ENCODE measurements at regions not wholly inside any gene's neighbourhood (a gene's known extent, or its start where the extent isn't known, plus 50 kb on each side); places are given as distances from the start of the nearest gene placed in this dataset.

DNA sequence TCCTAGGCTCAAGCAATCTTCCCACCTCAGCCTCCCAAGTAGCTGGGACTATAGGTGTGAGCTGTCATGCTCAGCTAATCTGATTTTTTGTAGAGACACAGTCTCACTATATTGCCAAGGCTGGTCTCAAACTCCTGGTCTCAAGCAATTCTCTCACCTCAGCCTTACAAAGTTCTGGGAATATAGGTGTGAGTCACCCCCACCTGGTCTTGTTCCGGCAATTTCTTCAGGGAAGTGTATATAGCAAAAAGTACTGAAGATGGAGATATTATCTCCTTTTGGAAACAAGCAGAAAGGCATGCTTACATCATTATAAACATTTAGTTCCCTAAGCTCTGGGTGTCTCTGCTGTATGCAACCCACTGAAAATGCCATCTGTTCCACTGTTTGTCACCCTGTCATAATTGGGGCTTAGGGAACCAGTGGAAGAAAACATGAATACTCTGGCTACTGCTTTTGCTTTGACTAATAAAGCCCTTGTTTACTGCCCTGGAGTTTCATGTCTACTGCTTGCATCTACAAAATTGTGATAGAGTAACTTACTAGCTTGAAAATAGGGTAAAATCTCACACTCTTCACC, 940.2 kb downstream of the GALC start:
- H3K36me3 Mint-ChIP-seq (ENCODE audit: low read depth) = no peaks in the 10 kb centered on the region
- no peak overlapping the region for H3K27ac Mint-ChIP-seq
- H3K9me3 Mint-ChIP-seq = no peaks in the 10 kb centered on the region
- no peaks in the 10 kb centered on the region for H3K27me3 ChIP-seq (ENCODE audit: insufficient read depth)
- H3K9me2 ChIP-seq (ENCODE audit: insufficient read depth) = no peaks in the 10 kb centered on the region
- H3K27ac ChIP-seq (ENCODE audit: low read depth) = no peak overlapping the region
- no peak overlapping the region for H3K4me3 Mint-ChIP-seq
- H4K20me1 ChIP-seq (replicated peaks; ENCODE audit: insufficient read depth) = no peaks in the 10 kb centered on the region
- no peak overlapping the region for H2AFZ ChIP-seq
- peaks cover 6% of the 10 kb centered on the region; the same call in 1 of the 2 replicates for H3K4me1 ChIP-seq (ENCODE audit: insufficient read depth)
- DNase-seq (ENCODE audit: low spot score) (no peak), ATAC-seq (no peak)
- H3K27me3 Mint-ChIP-seq (ENCODE audit: insufficient read depth, low read depth, poor library complexity) = no peaks in the 10 kb centered on the region
- H3K36me3 ChIP-seq (ENCODE audit: insufficient read depth) = no peaks in the 10 kb centered on the region
- H3K4me3 ChIP-seq = no peak overlapping the region
- H3K4me1 Mint-ChIP-seq = peaks cover 9% of the 10 kb centered on the region; the same call in 2 of the 3 replicates
- no peak overlapping the region for H3K4me2 ChIP-seq
- TF ChIP-seq, protein P1, sequence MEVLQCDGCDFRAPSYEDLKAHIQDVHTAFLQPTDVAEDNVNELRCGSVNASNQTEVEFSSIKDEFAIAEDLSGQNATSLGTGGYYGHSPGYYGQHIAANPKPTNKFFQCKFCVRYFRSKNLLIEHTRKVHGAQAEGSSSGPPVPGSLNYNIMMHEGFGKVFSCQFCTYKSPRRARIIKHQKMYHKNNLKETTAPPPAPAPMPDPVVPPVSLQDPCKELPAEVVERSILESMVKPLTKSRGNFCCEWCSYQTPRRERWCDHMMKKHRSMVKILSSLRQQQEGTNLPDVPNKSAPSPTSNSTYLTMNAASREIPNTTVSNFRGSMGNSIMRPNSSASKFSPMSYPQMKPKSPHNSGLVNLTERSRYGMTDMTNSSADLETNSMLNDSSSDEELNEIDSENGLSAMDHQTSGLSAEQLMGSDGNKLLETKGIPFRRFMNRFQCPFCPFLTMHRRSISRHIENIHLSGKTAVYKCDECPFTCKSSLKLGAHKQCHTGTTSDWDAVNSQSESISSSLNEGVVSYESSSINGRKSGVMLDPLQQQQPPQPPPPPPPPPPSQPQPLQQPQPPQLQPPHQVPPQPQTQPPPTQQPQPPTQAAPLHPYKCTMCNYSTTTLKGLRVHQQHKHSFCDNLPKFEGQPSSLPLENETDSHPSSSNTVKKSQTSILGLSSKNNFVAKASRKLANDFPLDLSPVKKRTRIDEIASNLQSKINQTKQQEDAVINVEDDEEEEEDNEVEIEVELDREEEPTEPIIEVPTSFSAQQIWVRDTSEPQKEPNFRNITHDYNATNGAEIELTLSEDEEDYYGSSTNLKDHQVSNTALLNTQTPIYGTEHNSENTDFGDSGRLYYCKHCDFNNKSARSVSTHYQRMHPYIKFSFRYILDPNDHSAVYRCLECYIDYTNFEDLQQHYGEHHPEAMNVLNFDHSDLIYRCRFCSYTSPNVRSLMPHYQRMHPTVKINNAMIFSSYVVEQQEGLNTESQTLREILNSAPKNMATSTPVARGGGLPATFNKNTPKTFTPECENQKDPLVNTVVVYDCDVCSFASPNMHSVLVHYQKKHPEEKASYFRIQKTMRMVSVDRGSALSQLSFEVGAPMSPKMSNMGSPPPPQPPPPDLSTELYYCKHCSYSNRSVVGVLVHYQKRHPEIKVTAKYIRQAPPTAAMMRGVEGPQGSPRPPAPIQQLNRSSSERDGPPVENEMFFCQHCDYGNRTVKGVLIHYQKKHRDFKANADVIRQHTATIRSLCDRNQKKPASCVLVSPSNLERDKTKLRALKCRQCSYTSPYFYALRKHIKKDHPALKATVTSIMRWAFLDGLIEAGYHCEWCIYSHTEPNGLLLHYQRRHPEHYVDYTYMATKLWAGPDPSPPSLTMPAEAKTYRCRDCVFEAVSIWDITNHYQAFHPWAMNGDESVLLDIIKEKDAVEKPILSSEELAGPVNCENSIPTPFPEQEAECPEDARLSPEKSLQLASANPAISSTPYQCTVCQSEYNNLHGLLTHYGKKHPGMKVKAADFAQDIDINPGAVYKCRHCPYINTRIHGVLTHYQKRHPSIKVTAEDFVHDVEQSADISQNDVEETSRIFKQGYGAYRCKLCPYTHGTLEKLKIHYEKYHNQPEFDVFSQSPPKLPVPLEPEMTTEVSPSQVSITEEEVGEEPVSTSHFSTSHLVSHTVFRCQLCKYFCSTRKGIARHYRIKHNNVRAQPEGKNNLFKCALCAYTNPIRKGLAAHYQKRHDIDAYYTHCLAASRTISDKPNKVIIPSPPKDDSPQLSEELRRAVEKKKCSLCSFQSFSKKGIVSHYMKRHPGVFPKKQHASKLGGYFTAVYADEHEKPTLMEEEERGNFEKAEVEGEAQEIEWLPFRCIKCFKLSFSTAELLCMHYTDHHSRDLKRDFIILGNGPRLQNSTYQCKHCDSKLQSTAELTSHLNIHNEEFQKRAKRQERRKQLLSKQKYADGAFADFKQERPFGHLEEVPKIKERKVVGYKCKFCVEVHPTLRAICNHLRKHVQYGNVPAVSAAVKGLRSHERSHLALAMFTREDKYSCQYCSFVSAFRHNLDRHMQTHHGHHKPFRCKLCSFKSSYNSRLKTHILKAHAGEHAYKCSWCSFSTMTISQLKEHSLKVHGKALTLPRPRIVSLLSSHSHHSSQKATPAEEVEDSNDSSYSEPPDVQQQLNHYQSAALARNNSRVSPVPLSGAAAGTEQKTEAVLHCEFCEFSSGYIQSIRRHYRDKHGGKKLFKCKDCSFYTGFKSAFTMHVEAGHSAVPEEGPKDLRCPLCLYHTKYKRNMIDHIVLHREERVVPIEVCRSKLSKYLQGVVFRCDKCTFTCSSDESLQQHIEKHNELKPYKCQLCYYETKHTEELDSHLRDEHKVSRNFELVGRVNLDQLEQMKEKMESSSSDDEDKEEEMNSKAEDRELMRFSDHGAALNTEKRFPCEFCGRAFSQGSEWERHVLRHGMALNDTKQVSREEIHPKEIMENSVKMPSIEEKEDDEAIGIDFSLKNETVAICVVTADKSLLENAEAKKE (CRISPR knock-in tag; IDR thresholded peaks at IDR 0.05) = no peak
- TF ChIP-seq CREB1 (CRISPR knock-in tag; IDR thresholded peaks at IDR 0.05; ENCODE audit: low read depth) = no peak
- TF ChIP-seq, protein P2, sequence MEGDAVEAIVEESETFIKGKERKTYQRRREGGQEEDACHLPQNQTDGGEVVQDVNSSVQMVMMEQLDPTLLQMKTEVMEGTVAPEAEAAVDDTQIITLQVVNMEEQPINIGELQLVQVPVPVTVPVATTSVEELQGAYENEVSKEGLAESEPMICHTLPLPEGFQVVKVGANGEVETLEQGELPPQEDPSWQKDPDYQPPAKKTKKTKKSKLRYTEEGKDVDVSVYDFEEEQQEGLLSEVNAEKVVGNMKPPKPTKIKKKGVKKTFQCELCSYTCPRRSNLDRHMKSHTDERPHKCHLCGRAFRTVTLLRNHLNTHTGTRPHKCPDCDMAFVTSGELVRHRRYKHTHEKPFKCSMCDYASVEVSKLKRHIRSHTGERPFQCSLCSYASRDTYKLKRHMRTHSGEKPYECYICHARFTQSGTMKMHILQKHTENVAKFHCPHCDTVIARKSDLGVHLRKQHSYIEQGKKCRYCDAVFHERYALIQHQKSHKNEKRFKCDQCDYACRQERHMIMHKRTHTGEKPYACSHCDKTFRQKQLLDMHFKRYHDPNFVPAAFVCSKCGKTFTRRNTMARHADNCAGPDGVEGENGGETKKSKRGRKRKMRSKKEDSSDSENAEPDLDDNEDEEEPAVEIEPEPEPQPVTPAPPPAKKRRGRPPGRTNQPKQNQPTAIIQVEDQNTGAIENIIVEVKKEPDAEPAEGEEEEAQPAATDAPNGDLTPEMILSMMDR (conservative IDR thresholded peaks at IDR 0.05; ENCODE audit: low read depth in 2 of 2) = no peak
- no peak for TF ChIP-seq EZH2phosphoT487 (IDR thresholded peaks at IDR 0.05; ENCODE audit: unreplicated experiment)
- TF ChIP-seq POLR2AphosphoS5 (IDR thresholded peaks at IDR 0.05; ENCODE audit: low read depth) = no peak
- no peak for TF ChIP-seq STAT1 (IDR thresholded peaks at IDR 0.05; ENCODE audit: unreplicated experiment)
- TF ChIP-seq, protein P3, sequence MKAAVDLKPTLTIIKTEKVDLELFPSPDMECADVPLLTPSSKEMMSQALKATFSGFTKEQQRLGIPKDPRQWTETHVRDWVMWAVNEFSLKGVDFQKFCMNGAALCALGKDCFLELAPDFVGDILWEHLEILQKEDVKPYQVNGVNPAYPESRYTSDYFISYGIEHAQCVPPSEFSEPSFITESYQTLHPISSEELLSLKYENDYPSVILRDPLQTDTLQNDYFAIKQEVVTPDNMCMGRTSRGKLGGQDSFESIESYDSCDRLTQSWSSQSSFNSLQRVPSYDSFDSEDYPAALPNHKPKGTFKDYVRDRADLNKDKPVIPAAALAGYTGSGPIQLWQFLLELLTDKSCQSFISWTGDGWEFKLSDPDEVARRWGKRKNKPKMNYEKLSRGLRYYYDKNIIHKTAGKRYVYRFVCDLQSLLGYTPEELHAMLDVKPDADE (IDR thresholded peaks at IDR 0.05) = no peak
- TF ChIP-seq JUNB (IDR thresholded peaks at IDR 0.05; ENCODE audit: unreplicated experiment) = no peak
- no peak for TF ChIP-seq REST (IDR thresholded peaks at IDR 0.05; ENCODE audit: unreplicated experiment)
- TF ChIP-seq EZH2 (IDR thresholded peaks at IDR 0.05; ENCODE audit: low read depth, unreplicated experiment) = no peak
- no peak for TF ChIP-seq NANOG (IDR thresholded peaks at IDR 0.05; ENCODE audit: borderline replicate concordance)
- TF ChIP-seq ZNF331 (CRISPR knock-in tag; IDR thresholded peaks at IDR 0.05; ENCODE audit: low read depth) = no peak
- TF ChIP-seq ZNF114 (CRISPR knock-in tag; IDR thresholded peaks at IDR 0.05) = no peak
- H3F3A ChIP-seq (replicated peaks; ENCODE audit: low read depth) = no peaks in the 10 kb centered on the region
- no peaks in the 10 kb centered on the region for H3K79me2 ChIP-seq (replicated peaks; ENCODE audit: insufficient read depth)

Measured in GM23338 (cell line).